ENCODE measurements at regions not wholly inside any gene's neighbourhood (a gene's known extent, or its start where the extent isn't known, plus 50 kb on each side); places are given as distances from the start of the nearest gene placed in this dataset.

GRCh38 chr21:38136201-38136600 is 120.6 kb upstream of the KCNJ15 start:
- no peaks in the 10 kb centered on the region for H4K20me1 ChIP-seq (ENCODE audit: insufficient read depth, low read length)

DNA sequence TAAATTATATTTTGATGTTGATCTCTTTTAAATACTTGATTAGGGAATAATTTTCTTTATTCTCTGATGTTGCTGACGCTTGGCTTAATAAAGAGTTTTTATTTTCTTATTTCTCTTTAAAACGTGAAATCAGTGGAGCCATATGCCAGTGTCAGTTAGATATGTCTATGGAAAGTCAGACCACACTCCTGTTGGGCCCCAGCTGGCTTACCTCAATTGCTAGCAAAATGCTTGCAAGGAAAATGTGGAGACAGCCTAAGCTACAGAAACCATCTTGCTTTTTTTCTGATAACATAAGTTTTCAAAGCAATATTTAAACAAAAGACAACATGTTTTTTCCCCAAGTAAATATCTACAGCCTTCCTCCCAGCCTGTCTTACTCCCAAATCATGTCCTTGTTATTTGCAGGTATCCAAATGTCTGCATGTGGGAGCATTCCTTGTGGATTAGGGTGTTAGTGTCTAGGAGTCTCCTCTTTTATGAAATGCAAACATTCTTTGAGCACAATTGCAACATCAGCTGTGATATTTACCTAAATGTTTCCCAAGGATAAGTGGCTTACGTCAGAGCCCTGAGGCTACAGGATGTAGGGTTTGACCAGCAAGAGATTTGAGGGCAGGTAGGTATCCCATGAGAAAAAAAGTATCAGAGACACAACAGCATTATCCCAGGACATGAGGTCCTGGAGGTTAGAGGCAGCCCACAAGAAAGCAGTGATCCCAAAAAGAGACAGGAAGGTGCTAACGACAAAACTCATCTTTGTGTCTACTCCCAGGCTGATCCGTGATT is 117.2 kb upstream of the KCNJ15 start:
- Histone ChIP-seq H4K20me1 (ENCODE audit: insufficient read depth, low read length) (no peaks in the 10 kb centered on the region), H3K9me3 (ENCODE audit: low read depth, low read length) (no peaks in the 10 kb centered on the region), H3K79me2 (ENCODE audit: insufficient read depth, low read length) (no peaks in the 10 kb centered on the region), H3K36me3 (ENCODE audit: insufficient read depth, low read length) (no peaks in the 10 kb centered on the region), H3K27me3 (ENCODE audit: insufficient read depth, low read length) (peaks cover 11% of the 10 kb centered on the region), H3K4me2 (ENCODE audit: insufficient read depth, low read length) (no peak overlapping the region), H3K27ac (ENCODE audit: low read depth, low read length) (no peak overlapping the region), H2AFZ (ENCODE audit: low read length) (no peak overlapping the region), H3K4me1 (ENCODE audit: insufficient read depth, low read length) (no peaks in the 10 kb centered on the region), H3K4me3 (ENCODE audit: insufficient read depth, low read length) (no peak overlapping the region)
- DNase-seq (ENCODE audit: insufficient read length, low spot score, missing footprints): no peak
- no peak for TF ChIP-seq CTCF (IDR thresholded peaks at IDR 0.05; ENCODE audit: extremely low read depth, low read depth, low read length)

More at GRCh38 chr21:38136201-38136600, 120.6 kb upstream of the KCNJ15 start:
- peaks cover 28% of the 10 kb centered on the region for H3K27me3 ChIP-seq (ENCODE audit: insufficient read depth, low read length)
- H3K4me2 ChIP-seq (ENCODE audit: insufficient read depth, low read length): no peak overlapping the region
- no peak overlapping the region for H3K4me3 ChIP-seq (ENCODE audit: insufficient read depth, low read length)
- H3K4me1 ChIP-seq (ENCODE audit: insufficient read depth, low read length): no peaks in the 10 kb centered on the region
- no peak overlapping the region for H3K27ac ChIP-seq (ENCODE audit: low read depth, low read length)
- no peaks in the 10 kb centered on the region for H3K79me2 ChIP-seq (ENCODE audit: insufficient read depth, low read length)
- no peak overlapping the region for H2AFZ ChIP-seq (ENCODE audit: low read length)
- H3K36me3 ChIP-seq (ENCODE audit: insufficient read depth, low read length): no peaks in the 10 kb centered on the region
- DNase-seq (ENCODE audit: insufficient read length, low spot score, missing footprints): no peak
- no peak for TF ChIP-seq CTCF (IDR thresholded peaks at IDR 0.05; ENCODE audit: extremely low read depth, low read depth, low read length)
- no peaks in the 10 kb centered on the region for H3K9me3 ChIP-seq (ENCODE audit: low read depth, low read length)

DNA sequence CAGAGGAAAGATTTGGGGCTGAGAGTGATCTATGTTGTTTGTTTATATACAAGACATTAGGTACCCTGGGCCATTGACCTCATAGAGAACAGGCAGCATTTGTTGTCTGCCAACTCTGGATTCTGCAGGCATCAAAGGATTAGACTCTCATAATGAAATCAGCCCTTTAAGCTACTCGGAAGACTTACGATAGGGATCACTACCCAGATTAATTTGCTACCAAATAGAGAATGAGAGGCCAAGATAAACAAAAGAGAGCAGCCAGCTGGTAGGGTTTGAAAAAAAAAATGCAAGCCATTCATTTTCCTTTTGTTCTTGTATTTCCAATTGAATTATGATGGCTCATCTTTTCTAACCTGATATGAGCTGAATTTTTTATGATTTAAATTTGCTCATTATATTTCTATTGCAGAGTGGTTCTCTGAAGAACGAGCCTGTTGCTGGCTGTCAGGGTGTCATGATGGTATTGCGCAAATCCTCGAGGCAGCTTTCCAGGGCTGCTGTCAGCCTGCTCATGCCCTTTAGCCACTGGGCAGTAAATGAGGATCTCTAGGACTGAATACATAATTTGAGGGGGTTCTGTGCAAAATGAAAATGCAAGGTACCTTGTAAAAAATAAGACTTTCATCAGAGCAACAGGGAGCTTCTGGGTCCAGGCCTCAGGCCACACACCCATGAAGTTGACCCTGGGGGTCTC is 116.4 kb upstream of the KCNJ15 start:
- Histone ChIP-seq H4K20me1 (ENCODE audit: insufficient read depth, low read length) (no peaks in the 10 kb centered on the region), H3K27ac (ENCODE audit: low read depth, low read length) (no peak overlapping the region), H3K79me2 (ENCODE audit: insufficient read depth, low read length) (no peaks in the 10 kb centered on the region), H3K4me2 (ENCODE audit: insufficient read depth, low read length) (no peak overlapping the region), H3K36me3 (ENCODE audit: insufficient read depth, low read length) (no peaks in the 10 kb centered on the region), H2AFZ (ENCODE audit: low read length) (no peak overlapping the region), H3K4me3 (ENCODE audit: insufficient read depth, low read length) (no peak overlapping the region), H3K9me3 (ENCODE audit: low read depth, low read length) (no peaks in the 10 kb centered on the region), H3K4me1 (ENCODE audit: insufficient read depth, low read length) (no peaks in the 10 kb centered on the region), H3K27me3 (ENCODE audit: insufficient read depth, low read length) (peaks cover 13% of the 10 kb centered on the region)
- no peak for DNase-seq (ENCODE audit: insufficient read length, low spot score, missing footprints)
- TF ChIP-seq CTCF (IDR thresholded peaks at IDR 0.05; ENCODE audit: extremely low read depth, low read depth, low read length): no peak

GRCh38 chr21:38142224-38142623 is 114.6 kb upstream of the KCNJ15 start:
- H4K20me1 ChIP-seq (ENCODE audit: insufficient read depth, low read length): no peaks in the 10 kb centered on the region
- no peak overlapping the region for H3K4me3 ChIP-seq (ENCODE audit: insufficient read depth, low read length)
- no peak for DNase-seq (ENCODE audit: insufficient read length, low spot score, missing footprints)
- no peak overlapping the region for H3K4me2 ChIP-seq (ENCODE audit: insufficient read depth, low read length)
- TF ChIP-seq CTCF (IDR thresholded peaks at IDR 0.05; ENCODE audit: extremely low read depth, low read depth, low read length): no peak
- H2AFZ ChIP-seq (ENCODE audit: low read length): no peak overlapping the region
- no peaks in the 10 kb centered on the region for H3K36me3 ChIP-seq (ENCODE audit: insufficient read depth, low read length)
- H3K4me1 ChIP-seq (ENCODE audit: insufficient read depth, low read length): no peaks in the 10 kb centered on the region
- H3K79me2 ChIP-seq (ENCODE audit: insufficient read depth, low read length): no peaks in the 10 kb centered on the region
- H3K27ac ChIP-seq (ENCODE audit: low read depth, low read length): no peak overlapping the region
- H3K27me3 ChIP-seq (ENCODE audit: insufficient read depth, low read length): peaks cover 14% of the 10 kb centered on the region
- H3K9me3 ChIP-seq (ENCODE audit: low read depth, low read length): no peaks in the 10 kb centered on the region
